C4-2B (cell line): ENCODE measurements at regions not wholly inside any gene's neighbourhood (a gene's known extent, or its start where the extent isn't known, plus 50 kb on each side); places are given as distances from the start of the nearest gene placed in this dataset.

Experiments
- H3K27ac ChIP-seq: fragments of 450-650 bp; 2 replicates; pipeline ENCODE4 v1.5.1; 2017
- CTCF ChIP-seq: fragments of 450-650 bp; conservative IDR thresholded peaks from 2 replicates; pipeline ENCODE4 v1.5.1; 2017; ENCODE audit warnings: mild to moderate bottlenecking
- ZFX ChIP-seq: fragments of 450-650 bp; IDR thresholded peaks from 2 replicates; pipeline ENCODE4 v1.6.1; 2017

GRCh38 chr3:152126260-152126659, 142.5 kb upstream of the MBNL1 start:
- no peak; the same call in 1 of the 2 replicates for TF ChIP-seq CTCF
- no peak for TF ChIP-seq ZFX
- no peak overlapping the region for H3K27ac ChIP-seq

GRCh38 chr3:152127058-152127457, 141.7 kb upstream of the MBNL1 start:
- H3K27ac ChIP-seq, result no peak overlapping the region
- TF ChIP-seq CTCF, result no peak
- no peak for TF ChIP-seq ZFX

DNA sequence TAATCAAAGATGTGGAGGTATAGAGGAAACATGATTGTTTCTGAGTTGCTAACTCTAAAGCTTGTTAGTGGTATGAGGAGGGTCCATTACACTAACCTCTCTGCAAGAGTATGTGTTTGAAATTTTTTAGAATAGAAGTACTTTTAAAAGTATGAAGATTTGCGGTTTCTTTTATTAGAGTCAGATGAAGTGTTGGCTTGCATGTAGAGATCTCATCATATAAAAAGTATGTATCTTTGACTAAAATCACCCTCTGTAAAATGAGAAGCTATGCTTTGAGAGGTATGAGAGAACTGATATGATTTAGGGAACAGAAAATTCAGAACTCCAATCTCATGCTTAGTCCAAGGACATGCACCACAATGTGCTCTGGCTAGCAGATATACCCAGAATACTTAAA, 140.4 kb upstream of the MBNL1 start:
- TF ChIP-seq ZFX, result no peak
- TF ChIP-seq CTCF, result no peak

GRCh38 chr3:152139651-152140050, 129.1 kb upstream of the MBNL1 start:
- TF ChIP-seq CTCF, result no peak
- no peak for TF ChIP-seq ZFX
- no peak overlapping the region for H3K27ac ChIP-seq

More for the DNA sequence above, 140.4 kb upstream of the MBNL1 start:
- no peak overlapping the region for H3K27ac ChIP-seq

DNA sequence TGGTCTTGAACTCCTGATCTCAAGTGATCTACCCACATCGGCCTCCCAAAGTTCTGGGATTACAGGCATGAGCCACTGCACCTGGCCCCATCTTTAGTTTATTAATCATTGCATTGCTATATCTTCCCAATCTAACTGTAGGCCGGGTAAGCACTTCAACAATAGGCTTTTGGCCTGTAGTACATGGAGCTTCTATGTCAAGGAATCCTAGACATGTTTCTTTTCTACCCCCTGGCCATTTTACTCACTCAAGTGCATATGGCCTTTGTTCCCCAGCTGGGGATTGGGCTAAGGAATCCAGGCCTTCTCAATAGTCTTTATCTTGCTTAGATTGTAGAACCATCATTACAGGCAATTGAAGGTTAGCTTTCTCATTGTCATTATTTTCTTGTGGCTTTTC, 122.3 kb upstream of the MBNL1 start:
- no peak for TF ChIP-seq ZFX
- TF ChIP-seq CTCF, result no peak
- no peak overlapping the region for H3K27ac ChIP-seq

DNA sequence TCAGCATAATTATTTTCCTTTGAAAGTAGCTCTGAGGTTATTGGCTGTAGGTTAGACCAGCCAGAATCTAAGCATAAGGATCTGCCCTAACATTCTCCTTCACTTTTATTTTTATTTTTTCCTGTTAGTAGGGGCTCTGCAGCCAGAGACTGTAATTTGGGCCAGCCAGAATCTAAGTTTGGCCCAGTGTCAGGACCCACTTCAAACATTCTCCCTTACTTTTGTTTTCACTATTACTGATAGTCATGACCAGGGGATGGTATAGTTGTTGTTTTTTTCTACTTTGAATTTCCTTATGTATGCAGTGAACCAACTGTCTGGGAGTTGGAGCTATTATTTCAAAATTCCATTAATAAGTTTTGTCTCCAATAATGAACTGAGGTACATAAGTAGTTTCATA, 121.0 kb upstream of the MBNL1 start:
- TF ChIP-seq ZFX (no peak), CTCF (no peak)
- no peak overlapping the region for H3K27ac ChIP-seq

- H3K27ac ChIP-seq, result no peak overlapping the region
- TF ChIP-seq ZFX (no peak), CTCF (no peak)
These were observed 120.2 kb upstream of the MBNL1 start for GRCh38 chr3:152148579-152148978.
